ENCODE measurements at regions not wholly inside any gene's neighbourhood (a gene's known extent, or its start where the extent isn't known, plus 50 kb on each side); places are given as distances from the start of the nearest gene placed in this dataset.
"Not testable (repeated sequence)": the region's sequence is repeated elsewhere in the genome, so short reads cannot be mapped to it uniquely, and the experiment has no call there.

GRCh38 chr2:43005245-43005974, 213.0 kb upstream of the HAAO start:
- in situ Hi-C loops (cut with HindIII; ENCODE audit: low sequenced_read_pairs), result loop anchor here (5.0 kb wide), 1 partner anchor 63 kb away; no protein-coding TSS in a partner anchor

GRCh38 chr2:43004879-43005244, 212.5 kb upstream of the HAAO start:
- in situ Hi-C loops (cut with HindIII; ENCODE audit: low sequenced_read_pairs), result loop anchor here (5.0 kb wide), 1 partner anchor 63 kb away; no protein-coding TSS in a partner anchor

- in situ Hi-C loops (cut with HindIII; ENCODE audit: low sequenced_read_pairs), result not testable (repeated sequence)
These were observed 211.9 kb upstream of the HAAO start for GRCh38 chr2:43004126-43004865.

GRCh38 chr2:43003702-43004101, 211.3 kb upstream of the HAAO start:
- in situ Hi-C loops (cut with HindIII; ENCODE audit: low sequenced_read_pairs), result no loop called here

GRCh38 chr2:43001787-43002468, 209.5 kb upstream of the HAAO start:
- in situ Hi-C loops (cut with HindIII; ENCODE audit: low sequenced_read_pairs), result no loop called here

- in situ Hi-C loops (cut with HindIII; ENCODE audit: low sequenced_read_pairs), result no loop called here
These were observed 208.6 kb upstream of the HAAO start for GRCh38 chr2:43001055-43001378.

GRCh38 chr2:43000242-43001054, 208.1 kb upstream of the HAAO start:
- in situ Hi-C loops (cut with HindIII; ENCODE audit: low sequenced_read_pairs), result no loop called here

- in situ Hi-C loops (cut with HindIII; ENCODE audit: low sequenced_read_pairs), result no loop called here
These were observed 207.5 kb upstream of the HAAO start for GRCh38 chr2:42999856-43000241.

GRCh38 chr2:42999391-42999841, 207.0 kb upstream of the HAAO start:
- in situ Hi-C loops (cut with HindIII; ENCODE audit: low sequenced_read_pairs), result no loop called here

- in situ Hi-C loops (cut with HindIII; ENCODE audit: low sequenced_read_pairs), result no loop called here
These were observed 206.3 kb upstream of the HAAO start for GRCh38 chr2:42998721-42999120.

GRCh38 chr2:42996528-42996927, 204.1 kb upstream of the HAAO start:
- in situ Hi-C loops (cut with HindIII; ENCODE audit: low sequenced_read_pairs), result no loop called here

GRCh38 chr2:42995752-42996422, 203.5 kb upstream of the HAAO start:
- in situ Hi-C loops (cut with HindIII; ENCODE audit: low sequenced_read_pairs), result no loop called here

GRCh38 chr2:42989283-42990081, 197.1 kb upstream of the HAAO start:
- in situ Hi-C loops (cut with HindIII; ENCODE audit: low sequenced_read_pairs), result not testable (repeated sequence)

GRCh38 chr2:42988055-42988454, 195.7 kb upstream of the HAAO start:
- in situ Hi-C loops (cut with HindIII; ENCODE audit: low sequenced_read_pairs), result not testable (repeated sequence)

GRCh38 chr2:42987112-42987922, 194.9 kb upstream of the HAAO start:
- in situ Hi-C loops (cut with HindIII; ENCODE audit: low sequenced_read_pairs), result no loop called here

- in situ Hi-C loops (cut with HindIII; ENCODE audit: low sequenced_read_pairs), result no loop called here
These were observed 192.2 kb upstream of the HAAO start for GRCh38 chr2:42984617-42985016.

GRCh38 chr2:42984081-42984480, 191.7 kb upstream of the HAAO start:
- in situ Hi-C loops (cut with HindIII; ENCODE audit: low sequenced_read_pairs), result no loop called here

GRCh38 chr2:42980764-42981416, 188.5 kb upstream of the HAAO start:
- in situ Hi-C loops (cut with HindIII; ENCODE audit: low sequenced_read_pairs), result no loop called here
